ENCODE measurements at regions not wholly inside any gene's neighbourhood (a gene's known extent, or its start where the extent isn't known, plus 50 kb on each side); places are given as distances from the start of the nearest gene placed in this dataset.

DNA sequence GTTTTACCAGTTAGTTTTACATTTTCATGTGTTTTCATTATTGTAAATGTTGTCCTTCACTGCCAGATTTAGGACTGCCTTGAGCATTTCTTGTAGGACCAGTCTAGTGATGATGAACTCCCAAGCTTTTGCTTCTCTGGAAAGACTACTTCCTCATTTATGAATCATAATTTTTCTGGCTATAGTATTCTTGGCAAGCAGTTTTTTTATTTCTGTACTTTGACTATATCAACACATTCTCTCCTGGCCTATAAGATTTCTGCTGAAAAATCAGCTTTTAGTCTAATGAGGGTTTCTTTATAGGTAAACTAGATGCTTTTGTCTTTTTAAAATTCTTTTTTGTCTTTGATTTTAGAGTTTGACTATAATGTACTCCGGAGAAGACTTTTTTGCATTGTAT lies 256.8 kb upstream of the GRAMD2B start:
- no peak for TF ChIP-seq POLR2A (IDR thresholded peaks at IDR 0.05; ENCODE audit: low read length)
- TF ChIP-seq GATA1 (IDR thresholded peaks at IDR 0.05; ENCODE audit: low read depth, low read length) = no peak
- no peak for DNase-seq

DNA sequence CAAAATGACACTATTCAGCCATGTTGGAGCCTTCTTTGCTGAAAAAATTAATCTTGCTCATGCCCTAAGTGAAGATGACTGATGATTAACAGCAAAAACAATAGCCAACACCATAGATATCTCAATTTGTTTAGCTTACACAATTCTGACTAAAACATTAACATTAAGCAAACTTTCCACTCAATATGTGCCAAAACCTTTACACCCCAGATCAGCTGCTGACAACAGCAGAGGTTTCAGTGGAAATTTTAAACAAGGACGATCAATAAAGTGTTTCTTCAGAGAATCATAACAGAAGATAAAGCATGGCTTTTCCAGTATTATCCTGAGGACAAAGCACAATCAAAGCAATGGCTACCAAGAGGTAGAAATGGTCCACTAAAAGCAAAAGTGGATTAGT lies 254.4 kb upstream of the GRAMD2B start:
- no peak for DNase-seq
- no peak for TF ChIP-seq POLR2A (IDR thresholded peaks at IDR 0.05; ENCODE audit: low read length)
- TF ChIP-seq GATA1 (IDR thresholded peaks at IDR 0.05; ENCODE audit: low read depth, low read length) = no peak

DNA sequence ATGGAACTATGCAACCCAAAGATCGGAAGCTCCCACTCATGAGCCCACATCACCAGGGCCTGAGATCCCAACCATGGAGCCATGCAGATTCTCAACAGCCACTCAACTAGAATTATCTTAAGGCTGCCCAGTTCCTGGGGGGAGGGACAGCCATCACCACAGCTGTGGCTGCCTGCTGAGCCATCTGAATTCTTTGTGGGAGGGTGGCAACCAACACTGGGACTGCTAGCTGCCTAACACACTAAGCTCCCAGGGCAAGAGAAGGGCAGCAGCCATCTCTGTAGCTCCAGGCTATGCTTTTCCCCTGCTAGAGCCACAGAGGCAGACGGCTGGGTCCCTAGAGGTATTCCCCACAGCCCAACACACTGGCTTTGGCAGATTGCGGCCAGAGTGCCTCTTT lies 251.3 kb upstream of the GRAMD2B start:
- DNase-seq = no peak

DNA sequence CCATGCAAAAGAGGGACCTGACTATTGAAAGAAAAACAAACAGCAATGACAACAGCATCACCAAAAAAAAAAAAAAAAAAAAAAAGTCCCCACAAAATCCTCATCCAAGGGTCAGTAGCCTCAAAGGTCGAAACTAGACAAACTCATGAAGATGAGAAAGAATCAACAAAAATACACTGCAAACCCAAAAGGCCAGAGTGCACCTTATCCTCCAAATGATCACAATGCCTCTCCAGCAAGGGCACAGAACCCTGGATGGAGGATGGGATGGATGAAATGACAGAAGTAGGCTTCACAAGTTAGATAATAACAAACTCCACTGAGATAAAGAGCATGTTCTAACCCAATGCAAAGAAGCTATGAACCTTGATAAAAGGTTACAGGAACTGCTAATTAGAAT lies 250.4 kb upstream of the GRAMD2B start:
- DNase-seq = no peak

More for the DNA sequence above, 251.3 kb upstream of the GRAMD2B start:
- TF ChIP-seq POLR2A (IDR thresholded peaks at IDR 0.05; ENCODE audit: low read length) (no peak), GATA1 (IDR thresholded peaks at IDR 0.05; ENCODE audit: low read depth, low read length) (no peak)

GRCh38 chr5:126178521-126178920 lies 244.7 kb upstream of the GRAMD2B start:
- TF ChIP-seq GATA1 (IDR thresholded peaks at IDR 0.05; ENCODE audit: low read depth, low read length) (no peak), POLR2A (IDR thresholded peaks at IDR 0.05; ENCODE audit: low read length) (no peak)
- DNase-seq = no peak

More for the DNA sequence above, 250.4 kb upstream of the GRAMD2B start:
- TF ChIP-seq GATA1 (IDR thresholded peaks at IDR 0.05; ENCODE audit: low read depth, low read length) (no peak), POLR2A (IDR thresholded peaks at IDR 0.05; ENCODE audit: low read length) (no peak)

GRCh38 chr5:126182971-126183695 lies 240.1 kb upstream of the GRAMD2B start:
- TF ChIP-seq POLR2A (IDR thresholded peaks at IDR 0.05; ENCODE audit: low read length) (no peak), GATA1 (IDR thresholded peaks at IDR 0.05; ENCODE audit: low read depth, low read length) (no peak)
- no peak for DNase-seq

GRCh38 chr5:126184474-126184873 lies 238.7 kb upstream of the GRAMD2B start:
- TF ChIP-seq GATA1 (IDR thresholded peaks at IDR 0.05; ENCODE audit: low read depth, low read length) (no peak), POLR2A (IDR thresholded peaks at IDR 0.05; ENCODE audit: low read length) (no peak)
- no peak for DNase-seq

DNA sequence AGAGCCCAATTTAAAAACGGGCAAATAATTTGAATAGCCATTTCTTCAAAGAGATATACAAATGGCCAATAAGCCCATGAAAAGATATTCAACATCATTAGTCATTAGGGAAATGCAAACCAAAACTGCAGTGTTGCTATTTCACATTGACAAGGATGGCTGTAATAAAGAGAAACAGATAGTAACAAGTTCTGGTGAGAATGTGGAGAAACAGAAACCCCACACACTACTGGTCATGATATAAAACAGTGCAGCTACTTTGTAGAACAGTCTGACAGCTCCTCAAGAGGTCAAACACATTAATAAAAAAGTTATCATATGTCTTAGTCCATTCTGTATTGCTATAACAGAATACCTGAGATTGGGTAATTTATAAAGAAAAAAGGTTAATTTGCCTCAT lies 237.0 kb upstream of the GRAMD2B start:
- TF ChIP-seq POLR2A (IDR thresholded peaks at IDR 0.05; ENCODE audit: low read length) (no peak), GATA1 (IDR thresholded peaks at IDR 0.05; ENCODE audit: low read depth, low read length) (no peak)
- no peak for DNase-seq

DNA sequence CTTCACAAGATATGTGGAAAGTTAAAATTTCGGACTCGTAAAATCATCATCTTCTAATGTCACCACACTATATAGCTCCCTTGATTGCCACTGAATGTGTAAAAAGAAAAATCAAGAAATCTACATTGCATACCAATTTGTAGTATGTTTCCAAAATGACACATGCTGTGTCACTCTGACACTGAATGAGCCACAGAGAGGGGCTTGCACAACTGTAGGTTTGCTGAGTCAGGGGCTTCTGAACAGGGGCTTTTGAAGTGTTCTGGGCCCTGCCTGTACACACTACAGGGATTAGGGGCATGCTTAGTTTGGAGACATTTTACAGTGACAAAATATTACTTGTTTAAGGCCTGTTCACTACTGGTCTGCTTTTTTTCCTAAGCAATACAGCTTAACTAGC lies 234.4 kb upstream of the GRAMD2B start:
- TF ChIP-seq POLR2A (IDR thresholded peaks at IDR 0.05; ENCODE audit: low read length) (no peak), GATA1 (IDR thresholded peaks at IDR 0.05; ENCODE audit: low read depth, low read length) (no peak)
- DNase-seq = no peak

GRCh38 chr5:126189231-126189630 lies 234.0 kb upstream of the GRAMD2B start:
- DNase-seq = no peak
- no peak for TF ChIP-seq POLR2A (IDR thresholded peaks at IDR 0.05; ENCODE audit: low read length)
- no peak for TF ChIP-seq GATA1 (IDR thresholded peaks at IDR 0.05; ENCODE audit: low read depth, low read length)

GRCh38 chr5:126189862-126190261 lies 233.3 kb upstream of the GRAMD2B start:
- no peak for DNase-seq
- TF ChIP-seq GATA1 (IDR thresholded peaks at IDR 0.05; ENCODE audit: low read depth, low read length) = no peak
- TF ChIP-seq POLR2A (IDR thresholded peaks at IDR 0.05; ENCODE audit: low read length) = no peak

DNA sequence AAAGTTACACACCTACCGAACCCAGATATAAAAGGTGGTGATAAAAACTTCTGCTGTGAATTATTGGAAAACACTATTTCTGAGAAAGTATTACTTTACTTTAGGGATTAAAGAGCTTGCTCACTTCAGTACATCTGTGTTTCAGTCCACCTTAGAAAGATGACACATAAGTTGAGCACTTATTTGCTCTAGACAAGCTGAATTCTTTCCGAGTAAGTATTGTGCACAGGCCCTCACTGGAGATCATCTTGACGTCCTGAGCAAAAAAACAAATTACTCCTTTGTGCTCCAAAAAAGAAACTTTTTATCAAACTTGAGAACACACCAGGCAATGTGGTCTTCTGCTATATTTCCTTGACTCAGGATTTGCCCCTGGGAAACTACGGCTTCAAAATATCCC lies 231.0 kb upstream of the GRAMD2B start:
- TF ChIP-seq GATA1 (IDR thresholded peaks at IDR 0.05; ENCODE audit: low read depth, low read length) (no peak), POLR2A (IDR thresholded peaks at IDR 0.05; ENCODE audit: low read length) (no peak)
- DNase-seq = no peak

- no peak for DNase-seq
- TF ChIP-seq POLR2A (IDR thresholded peaks at IDR 0.05; ENCODE audit: low read length) (no peak), GATA1 (IDR thresholded peaks at IDR 0.05; ENCODE audit: low read depth, low read length) (no peak)
Measured at GRCh38 chr5:126195410-126196100, 227.7 kb upstream of the GRAMD2B start.

DNA sequence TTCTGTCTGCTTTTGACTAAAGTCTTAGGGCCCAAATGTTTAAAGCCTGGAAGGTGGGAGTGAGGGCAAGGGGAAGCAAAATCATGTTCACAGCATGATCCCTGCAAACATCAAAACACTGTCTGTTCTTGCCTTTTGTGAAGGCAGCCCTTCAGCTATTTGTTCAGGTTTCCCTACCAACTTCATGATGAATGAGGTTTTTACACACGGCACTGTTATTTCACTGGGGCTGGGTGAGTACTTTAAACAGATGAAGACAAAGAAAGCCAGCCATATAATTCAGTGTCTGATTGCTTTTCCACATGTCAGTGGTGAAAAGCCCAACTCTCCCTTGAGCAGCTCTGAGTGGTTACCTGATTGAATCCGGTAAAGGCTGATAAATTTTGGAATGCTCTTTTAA lies 224.7 kb upstream of the GRAMD2B start:
- no peak for DNase-seq
- TF ChIP-seq POLR2A (IDR thresholded peaks at IDR 0.05; ENCODE audit: low read length) (no peak), GATA1 (IDR thresholded peaks at IDR 0.05; ENCODE audit: low read depth, low read length) (no peak)

- TF ChIP-seq GATA1 (IDR thresholded peaks at IDR 0.05; ENCODE audit: low read depth, low read length) (no peak), POLR2A (IDR thresholded peaks at IDR 0.05; ENCODE audit: low read length) (no peak)
- no peak for DNase-seq
Measured at GRCh38 chr5:126199467-126199866, 223.7 kb upstream of the GRAMD2B start.

All from erythroblast (primary cell).